ENCODE measurements at regions not wholly inside any gene's neighbourhood (a gene's known extent, or its start where the extent isn't known, plus 50 kb on each side); places are given as distances from the start of the nearest gene placed in this dataset.
"Not testable (repeated sequence)": the region's sequence is repeated elsewhere in the genome, so short reads cannot be mapped to it uniquely, and the experiment has no call there.

DNA sequence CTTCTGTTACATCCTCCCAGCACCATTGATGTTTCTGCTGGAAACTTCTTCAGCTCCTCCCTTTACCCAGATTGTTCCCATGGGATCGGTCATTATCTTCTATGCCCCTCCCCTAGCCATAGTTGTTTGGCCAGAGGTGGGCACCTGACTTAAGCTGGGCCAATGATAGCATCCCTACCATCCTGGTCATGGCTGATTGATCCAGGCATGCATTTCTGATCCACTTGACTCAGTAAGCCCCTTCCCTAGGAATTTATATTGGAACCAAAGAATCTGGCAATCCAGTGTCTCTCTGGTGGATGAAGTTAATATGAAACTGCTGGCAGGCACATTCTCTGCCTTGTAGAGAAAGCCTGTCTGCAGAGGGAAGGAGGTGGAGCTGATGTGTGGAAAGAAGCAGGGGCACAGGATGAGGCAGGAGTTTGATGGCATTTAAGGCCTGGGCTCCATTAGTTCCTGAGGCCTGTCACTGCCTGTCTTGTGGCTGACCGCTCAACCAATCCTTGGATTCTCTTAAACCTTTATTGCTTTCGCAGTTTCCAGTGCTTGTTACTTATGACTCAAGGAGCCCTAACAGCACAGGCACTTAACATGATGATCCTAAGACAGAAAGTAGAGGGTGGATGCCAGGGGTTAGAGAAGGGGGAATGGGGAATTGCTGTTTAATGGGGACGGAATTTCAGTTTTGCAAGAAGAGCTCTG is 152.4 kb downstream of the ABCC12 start:
- DNase-seq, result no peak

DNA sequence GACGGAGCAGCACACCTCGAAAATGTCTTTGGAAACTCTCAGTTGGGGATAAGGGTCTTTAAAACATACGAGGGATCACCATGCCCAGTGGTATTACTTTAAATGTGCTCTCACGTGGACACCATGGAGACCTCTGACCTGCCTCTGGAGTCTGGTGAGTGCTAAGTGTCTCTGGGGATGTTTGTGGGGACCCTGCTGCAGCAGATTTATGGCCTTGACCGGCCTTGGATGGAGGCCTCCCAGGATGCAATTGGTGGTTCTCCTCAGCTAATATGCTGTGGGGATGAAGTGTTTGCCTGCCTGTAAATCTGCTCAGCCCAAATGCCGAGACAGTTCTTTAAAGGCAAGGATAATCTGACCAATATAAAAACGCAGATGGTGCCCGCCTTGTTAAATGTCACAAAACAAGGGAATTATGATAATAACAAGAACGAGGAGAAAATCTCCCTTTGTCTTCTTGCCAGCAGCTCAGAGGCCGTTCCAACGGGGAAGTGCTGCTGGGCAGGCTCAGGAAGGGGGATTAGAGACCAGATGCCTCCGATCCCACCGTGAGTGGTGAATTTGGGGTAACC is 154.4 kb downstream of the ABCC12 start:
- no peak for DNase-seq

DNA sequence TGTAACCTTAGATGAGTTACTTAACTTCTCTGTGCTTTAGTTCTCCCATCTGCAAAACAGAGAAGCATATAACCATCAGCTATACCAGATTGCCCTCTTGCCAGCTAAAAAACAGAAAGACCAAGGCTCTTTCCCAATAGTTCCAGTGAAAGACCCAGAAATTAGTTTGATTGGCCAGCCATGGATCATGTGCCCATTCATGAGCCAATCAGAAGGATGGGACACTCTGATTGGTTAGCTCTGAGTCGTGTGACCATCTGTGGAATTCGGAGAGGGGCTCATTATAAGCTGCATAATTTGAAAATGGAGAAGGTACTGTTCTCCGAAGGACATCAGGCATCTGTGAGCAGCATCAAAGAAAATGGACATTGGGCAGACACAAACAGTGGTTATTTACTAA is 155.2 kb downstream of the ABCC12 start:
- no peak for DNase-seq

DNA sequence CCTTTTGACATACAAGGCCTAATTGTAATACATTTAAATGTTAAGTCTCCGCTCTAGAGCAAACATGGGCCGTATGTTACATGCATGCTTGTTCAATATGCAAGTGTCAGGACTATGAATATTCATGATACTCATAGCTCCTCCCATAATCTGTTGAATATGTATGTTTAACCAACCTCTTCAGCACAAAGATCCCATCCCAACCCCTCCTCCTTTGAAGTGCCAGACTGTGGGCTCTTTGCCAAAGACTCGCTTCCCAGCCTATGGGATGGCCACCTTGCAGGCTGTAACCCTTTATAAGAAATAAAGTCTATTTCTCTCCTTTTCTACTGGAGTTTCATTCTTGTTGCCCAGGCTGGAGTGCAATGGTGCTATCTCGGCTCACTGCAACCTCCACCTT is 156.2 kb downstream of the ABCC12 start:
- no peak for DNase-seq

DNA sequence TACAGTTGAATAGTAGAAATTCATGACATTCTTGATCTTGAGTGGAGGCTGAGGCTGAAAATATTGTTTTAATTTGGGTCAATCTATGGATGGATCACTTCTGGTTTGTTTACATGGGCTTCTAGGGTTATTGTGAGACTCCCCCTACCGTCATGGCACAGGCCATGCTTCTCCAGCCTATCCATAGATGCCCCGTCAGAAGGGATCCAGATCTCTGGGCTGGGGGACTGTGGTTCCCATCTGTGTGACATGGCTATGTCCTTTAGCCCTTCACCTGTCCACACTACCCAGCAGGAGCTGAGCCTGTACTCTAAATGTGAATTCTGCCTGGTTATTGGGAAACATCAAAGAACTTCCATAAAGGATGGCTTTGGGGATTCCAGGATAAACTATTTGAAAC is 160.4 kb downstream of the ABCC12 start:
- no peak for DNase-seq

DNA sequence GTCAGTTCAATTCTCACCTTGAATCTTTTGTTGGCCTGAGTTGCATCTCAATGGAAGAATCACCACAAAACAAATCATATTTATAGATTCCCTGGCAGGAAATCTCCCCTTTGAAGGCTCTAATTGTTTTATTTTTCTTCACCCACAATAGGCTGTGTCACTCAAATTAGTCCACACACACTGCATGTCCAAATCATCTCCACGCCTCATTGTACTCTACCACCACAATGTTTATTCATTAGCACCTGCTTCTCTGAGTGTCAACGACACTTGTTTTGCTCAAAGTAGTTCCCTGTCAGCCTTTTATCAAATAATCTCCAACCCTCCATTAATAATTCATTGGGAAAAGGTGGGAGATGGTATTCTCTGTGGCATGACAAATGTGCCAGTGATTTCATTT is 164.3 kb downstream of the ABCC12 start:
- no peak for DNase-seq

DNA sequence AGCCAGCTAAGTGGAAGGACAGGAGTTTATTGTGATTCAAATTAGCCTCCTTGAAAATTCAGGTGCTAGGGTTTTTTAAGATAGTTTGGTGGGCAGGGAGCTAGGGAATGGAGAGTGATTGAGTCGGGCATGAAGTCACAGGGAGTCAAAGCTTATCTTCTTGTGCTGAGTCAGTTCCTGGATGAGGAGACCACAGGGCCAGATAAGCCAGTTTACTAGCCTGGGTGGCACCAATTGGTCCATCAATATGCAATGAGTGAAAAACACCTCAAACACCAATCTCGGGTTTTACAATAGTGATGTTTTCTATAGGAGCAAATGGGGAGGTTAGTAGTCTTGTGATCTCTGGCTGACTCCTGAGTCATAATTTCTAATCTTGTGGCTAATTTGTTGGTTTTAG is 165.1 kb downstream of the ABCC12 start:
- DNase-seq, result no peak

DNA sequence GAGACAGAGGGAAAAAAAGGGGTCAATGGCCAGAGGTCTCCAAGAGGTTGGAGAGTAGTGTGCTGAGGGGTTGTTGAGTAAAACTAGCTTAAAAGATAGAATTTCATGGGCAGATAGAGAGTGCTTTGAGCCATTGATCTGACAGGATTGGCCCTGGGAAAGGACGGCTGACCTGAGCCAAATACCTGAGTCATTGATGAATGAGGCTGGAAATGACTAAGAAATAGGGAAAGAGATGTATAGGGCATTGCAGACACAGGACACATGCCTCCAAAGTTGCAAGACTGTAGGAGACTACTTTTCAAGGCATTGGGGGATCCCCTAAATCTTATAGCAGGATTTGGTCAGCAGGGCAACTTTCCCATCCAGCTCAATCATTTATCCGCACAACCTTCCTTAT is 168.7 kb downstream of the ABCC12 start:
- no peak for DNase-seq

DNA sequence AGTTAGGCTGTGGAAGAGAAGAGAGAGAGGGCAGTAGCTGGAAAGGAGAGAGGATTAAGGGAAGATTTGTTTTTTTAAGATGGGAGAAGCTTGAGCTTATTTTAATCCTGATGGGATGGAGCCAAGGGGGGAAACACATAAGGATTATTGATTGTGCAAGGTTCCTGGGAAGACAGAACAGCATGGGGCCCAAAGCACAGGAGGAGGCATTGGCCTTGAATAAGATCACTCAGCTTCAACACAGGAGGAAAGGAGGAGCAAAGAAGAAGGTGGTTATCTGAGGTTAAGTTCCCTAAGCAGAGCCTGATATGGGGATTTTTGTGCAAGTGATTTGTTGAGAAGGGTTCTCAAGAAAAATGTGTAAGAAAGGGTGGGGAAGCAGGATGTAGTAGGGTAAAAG is 169.8 kb downstream of the ABCC12 start:
- DNase-seq, result no peak

DNA sequence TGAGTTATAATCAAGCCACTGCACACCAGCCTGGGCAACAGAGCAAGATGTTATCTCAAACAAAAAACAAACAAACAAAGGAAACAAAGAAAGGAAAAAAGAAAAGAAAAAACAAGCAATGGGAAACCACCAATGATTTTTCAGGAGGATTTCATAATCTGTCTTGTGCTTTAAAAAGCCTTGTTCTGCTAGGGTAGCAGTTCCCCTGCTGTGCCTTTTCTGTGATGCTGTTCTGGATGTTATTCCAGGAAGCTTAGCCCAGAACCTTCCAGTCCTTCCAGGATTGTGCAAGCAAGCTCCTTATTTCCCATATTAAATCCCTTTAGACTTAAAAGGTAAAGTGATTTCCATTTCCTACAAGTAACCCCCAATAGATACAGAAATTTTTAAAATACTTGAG is 171.1 kb downstream of the ABCC12 start:
- DNase-seq, result no peak

DNA sequence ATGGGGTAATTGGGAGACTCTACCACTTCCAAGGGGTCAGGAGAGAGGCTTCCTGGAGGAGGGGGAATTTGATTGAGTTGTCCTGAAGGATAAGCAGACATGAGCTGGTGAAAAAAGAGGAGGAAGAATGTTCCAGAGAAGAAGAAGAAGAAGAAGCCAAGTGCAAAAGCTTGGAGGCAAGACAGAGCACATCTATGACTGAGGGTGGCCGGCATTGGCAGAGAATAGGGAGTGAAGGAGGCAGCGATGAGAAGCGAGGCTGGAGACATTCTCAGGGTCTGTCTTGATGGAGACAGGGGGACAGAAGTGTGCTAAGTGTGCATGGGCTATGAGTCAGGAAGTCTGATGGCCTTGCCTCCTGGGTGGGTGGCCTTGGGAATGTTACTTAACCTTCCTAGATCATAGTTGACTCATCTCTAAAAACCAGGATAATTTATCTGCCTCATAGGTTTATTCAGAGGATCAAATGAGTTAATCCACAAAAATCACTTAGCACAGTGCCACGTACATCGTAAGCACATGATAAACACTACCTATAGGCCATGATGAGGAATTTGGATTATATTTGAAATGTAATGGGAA is 171.7 kb downstream of the ABCC12 start:
- DNase-seq, result no peak

DNA sequence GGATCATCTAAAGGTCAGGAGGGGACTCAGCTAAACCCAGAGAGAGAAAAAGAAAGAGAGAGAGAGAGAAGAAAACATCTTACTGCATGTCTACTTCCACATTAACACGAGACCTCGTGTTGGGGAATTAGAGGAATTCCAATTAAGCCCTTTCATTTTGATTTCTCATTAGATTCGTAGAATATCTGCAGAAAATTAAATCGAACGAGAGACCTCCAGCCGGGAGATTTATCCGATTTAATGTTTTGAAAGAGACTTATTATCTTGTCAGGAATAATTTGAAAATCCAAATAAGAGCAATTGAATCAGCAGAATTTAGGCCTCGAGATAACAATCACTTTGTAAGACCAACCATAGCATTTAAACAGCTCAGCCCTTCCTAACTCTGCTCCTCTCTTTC is 175.6 kb downstream of the ABCC12 start:
- no peak for DNase-seq

DNA sequence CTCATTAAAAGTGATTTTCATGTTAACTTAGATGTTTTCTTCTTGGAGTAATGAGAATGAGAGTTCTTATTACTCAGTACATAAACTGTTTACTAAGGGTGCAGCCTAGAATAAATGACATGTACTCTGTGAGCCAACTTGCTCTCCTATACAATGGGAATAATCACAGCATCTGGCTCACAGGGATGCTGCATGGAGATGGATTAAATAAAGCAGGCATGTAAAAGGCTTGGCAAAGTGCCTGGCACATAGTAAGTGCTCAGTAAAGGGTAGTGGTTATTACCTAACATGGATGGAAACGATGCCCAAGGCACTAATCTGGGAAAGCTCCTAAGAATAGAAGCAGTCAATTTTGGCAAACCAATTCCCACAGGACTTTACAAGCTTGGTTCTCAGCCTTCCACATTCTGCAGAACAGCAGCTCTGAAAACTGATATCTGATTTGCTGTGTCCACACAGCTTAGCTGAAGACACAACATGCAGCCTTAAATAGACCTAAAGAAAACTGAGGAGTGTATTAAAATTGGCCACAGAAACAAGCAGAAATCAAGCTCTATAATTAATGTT is 176.1 kb downstream of the ABCC12 start:
- no peak for DNase-seq

DNA sequence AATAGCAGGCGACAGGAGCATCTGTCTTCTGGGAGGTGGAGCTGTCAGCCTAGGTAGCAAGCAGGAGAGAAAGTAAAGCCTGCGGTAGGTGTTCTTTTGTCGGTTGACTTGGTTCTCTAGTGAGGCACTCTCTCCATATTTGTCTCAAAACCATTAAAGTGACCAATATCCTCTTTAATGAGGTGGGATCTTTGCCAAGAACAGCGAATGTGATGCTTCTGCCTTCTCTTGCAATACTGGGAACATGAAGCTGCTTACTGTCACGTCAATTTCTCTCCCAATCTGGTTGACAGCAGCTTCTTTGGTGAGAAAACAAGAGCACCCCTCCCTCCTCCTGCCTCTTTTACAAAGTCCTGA is 176.7 kb downstream of the ABCC12 start:
- no peak for DNase-seq

DNA sequence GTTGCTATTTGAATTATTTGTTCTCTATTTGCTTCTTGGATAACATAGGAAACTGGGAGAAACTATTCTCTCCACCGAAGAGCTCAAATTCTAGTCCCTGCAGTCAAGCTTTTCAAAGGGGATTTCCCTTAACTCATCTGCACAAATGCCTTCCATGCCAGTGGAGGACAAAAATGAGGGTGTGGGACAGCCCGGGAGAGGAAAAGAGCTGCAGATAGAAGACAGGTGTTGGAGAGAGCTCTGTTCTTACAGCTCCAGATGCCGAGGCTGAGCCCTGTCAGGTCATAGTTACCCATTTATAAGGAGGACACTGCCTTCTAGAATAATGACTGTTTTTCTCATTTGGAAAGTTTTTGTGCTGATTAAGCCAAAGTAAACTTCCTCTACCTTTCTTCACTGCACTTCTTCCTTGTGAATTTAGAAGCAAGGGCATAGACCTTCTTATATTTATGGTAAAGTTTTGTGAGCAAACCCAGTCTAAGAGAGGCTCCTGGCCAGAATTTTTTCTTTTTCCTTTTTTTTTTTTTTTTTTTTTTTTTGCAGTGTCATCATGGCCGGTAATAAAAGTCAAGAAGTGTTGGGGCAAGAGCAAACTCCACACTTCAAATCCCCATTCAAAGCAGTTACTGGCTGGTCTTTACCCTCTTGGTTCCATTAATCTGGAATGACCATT is 177.2 kb downstream of the ABCC12 start:
- DNase-seq, result no peak

DNA sequence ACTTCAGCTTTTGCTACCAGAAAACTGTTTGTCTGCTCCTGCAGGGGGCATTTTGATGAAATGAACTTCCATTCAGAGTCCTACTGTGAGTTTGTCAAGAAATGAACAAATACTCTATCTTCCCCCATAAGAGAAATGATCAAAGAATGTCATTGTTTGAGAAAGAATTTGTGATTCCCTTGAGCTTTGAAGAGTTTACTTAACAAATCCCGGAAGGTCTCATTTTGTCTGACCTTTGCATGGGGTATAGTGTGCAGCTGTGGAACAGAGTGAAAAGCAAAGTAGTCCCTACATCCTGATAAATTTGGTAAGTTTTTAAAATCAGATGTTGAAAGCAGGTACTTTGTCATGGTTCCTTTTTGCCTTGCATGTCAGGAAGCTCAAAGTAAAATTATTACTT is 178.0 kb downstream of the ABCC12 start:
- no peak for DNase-seq

DNA sequence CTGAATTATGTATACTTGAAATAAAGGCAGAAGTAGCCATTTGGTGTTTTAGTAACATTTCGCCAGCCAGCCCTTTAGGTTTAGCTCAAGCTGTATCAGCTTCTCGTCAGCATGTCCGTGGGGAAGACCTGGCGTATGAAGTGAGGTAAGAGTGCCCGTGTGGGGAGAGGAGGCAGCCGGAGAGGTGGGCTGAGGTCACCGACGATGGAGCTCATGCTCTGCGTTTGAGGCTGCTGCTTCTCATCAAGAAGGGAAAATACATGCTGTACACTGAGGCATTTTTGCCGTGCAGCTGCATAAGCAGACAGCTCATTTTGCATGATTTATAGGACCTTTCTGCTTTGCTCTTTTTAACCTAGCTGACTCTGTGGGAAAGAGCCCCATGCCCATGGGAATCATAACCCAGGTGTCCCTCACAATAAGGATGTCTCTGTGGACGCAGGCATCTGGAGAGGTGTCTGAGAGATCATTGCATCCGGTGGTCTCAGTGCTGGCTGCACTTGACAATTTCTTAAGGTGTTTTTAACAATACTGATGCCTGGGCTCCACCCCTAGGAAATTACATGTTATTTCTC is 179.1 kb downstream of the ABCC12 start:
- DNase-seq, result no peak

DNA sequence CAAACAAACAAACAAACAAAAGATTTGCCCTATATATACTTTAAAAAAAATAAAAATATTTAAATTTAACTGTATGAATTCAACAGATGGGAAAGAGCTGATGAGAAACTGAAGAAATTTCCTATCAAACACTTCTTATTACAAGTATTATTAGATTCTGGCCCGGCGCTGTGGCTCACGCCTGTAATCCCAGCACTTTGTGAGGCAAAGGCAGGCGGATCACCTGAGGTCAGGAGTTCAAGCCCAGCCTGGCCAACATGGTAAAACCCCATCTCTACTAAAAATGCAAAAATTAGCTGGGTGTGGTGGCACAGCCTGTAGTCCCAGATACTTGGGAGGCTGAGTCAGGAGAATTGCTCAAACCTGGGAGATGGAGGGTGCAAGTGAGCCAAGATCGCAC is 180.8 kb downstream of the ABCC12 start:
- not testable (repeated sequence) for DNase-seq

DNA sequence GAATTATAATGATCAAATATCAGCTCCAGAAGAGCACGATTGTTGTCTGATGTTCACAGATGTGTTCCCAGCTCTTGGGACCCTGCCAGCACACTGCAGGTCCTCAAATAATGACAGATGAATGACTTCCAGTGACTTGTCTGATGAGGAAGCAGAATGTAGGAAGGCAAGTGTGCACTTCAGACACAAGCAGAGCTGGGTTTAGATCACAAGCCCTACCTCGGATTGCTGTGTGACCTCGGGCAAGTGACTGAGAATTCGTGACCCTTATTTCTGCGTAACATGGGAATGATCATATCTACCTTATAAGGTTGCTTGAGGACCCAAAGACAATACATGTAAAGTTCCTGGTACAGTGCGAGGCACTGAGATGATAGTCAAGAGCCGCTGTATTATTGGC is 182.2 kb downstream of the ABCC12 start:
- DNase-seq, result no peak

DNA sequence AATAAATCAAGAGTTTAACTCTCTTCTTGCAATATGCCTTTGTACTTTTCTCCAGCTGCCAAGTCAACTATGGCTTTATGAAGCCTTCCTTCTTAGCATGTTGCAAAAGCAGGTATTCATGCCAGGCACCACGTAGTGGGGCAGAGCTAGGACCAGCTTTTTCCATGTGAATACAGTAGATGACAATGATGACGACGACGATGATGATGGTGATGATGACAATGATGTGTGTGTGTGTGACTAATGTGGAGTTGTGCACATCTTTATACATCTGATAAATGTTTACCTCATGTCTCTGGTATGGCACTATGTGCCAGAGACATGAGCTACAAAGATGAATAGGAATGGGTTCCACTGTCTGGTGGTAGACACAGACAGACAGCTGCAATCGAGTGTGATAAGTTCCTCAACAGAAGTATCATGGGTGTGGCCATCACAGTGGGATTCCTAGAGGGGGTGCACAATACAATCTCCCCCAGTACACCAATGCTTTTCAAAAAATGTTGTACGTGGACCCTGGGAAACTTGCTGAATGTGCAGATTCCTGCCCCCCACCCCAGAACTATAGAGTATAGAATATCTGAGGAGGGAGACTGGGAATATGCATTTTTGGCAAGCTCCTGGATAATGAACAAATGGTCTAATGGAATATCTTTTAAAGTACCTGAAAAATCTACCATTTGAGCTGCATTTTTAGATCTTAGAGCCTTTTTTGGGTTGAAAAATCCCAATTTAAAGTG is 183.4 kb downstream of the ABCC12 start:
- DNase-seq, result no peak

DNA sequence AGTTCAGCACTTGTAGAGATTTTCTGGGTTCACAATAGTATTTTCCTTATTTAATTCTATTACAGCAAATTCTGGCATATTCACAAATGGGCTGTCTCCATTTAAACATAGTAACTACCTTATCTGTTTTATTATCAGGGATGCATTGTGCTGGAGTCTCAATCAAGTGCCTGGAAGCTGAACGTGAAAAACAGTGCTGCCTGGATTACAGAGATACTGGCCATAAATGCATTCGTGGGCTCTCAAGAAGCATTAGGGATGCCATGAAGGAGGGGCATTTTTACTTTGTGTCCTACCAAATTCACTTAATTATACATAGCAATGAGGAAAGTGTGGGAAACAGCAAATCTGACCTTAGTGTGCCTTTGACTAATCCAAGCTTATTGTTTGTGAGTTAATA is 184.6 kb downstream of the ABCC12 start:
- no peak for DNase-seq

DNA sequence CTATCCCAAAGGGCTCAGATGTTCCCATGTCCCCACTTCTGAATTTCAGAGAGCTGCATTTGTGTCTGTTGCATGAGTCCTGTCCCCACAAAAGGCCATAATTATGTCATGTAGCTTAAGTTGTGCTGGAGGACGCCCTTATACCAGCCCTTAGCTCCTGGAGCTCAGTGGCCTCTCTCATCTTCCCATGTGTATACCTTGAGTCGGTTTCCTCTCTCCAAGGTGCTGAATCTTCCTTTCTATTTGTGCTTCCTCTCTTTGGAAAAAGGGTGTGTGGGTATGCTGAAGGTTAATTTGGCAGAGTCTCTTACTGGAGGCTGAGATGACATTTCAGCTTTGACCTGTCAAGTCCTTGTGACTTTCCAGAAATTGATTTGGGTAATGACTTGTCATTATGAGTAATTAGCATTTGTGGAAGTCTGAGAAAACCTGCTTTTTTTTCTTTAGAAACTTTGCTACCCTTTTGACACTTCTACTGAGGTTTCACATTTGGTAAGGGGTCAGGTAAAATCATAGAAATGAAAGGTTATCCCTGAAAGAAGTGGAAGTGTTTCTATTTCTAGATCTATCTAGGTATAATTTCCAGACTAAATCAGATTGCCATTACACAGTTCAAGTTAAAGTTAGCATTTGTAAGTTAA is 185.4 kb downstream of the ABCC12 start:
- no peak for DNase-seq

Measured in stimulated activated CD4-positive, alpha-beta T cell treated with anti-CD3 and anti-CD28 coated beads, Interleukin-4, amount 100 ng/mL, for 1 hour (primary cell).